ENCODE measurements at regions not wholly inside any gene's neighbourhood (a gene's known extent, or its start where the extent isn't known, plus 50 kb on each side); places are given as distances from the start of the nearest gene placed in this dataset.

DNA sequence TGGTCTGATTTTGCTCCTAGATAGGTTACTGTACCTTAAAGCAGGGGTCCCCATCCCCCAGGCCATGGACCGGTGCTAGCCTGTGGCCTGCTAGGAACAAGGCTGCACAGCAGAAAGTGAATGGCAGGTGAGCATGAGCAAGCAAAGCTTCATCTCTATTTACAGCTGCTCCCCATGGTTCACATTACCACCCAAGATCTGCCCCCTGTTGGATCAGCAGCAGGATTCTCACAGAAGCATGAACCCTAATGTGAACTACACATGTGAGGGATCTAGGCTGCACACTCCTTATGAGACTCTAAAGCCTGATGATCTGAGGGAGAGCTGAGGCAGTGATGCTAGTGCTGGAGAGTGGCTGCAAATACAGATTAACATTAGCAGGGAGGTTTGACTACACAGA is 78.1 kb downstream of the DRD1 start:
- no peaks in the 10 kb centered on the region for H3K9me3 ChIP-seq (ENCODE audit: low read length)
- no peaks in the 10 kb centered on the region for H3K36me3 ChIP-seq (ENCODE audit: insufficient read depth, low read length)
- no peaks in the 10 kb centered on the region for H3K4me1 ChIP-seq (ENCODE audit: insufficient read depth, low read length)

GRCh38 chr5:175363300-175363699 is 80.7 kb downstream of the DRD1 start:
- Histone ChIP-seq H3K36me3 (ENCODE audit: insufficient read depth, low read length) (no peaks in the 10 kb centered on the region), H3K27me3 (ENCODE audit: insufficient read depth, low read length) (no peaks in the 10 kb centered on the region), H3K4me3 (ENCODE audit: low read length) (no peak overlapping the region), H2AFZ (ENCODE audit: low read depth, low read length) (no peak overlapping the region), H3K9me3 (ENCODE audit: low read length) (no peaks in the 10 kb centered on the region), H3K4me1 (ENCODE audit: insufficient read depth, low read length) (no peaks in the 10 kb centered on the region)

More for the DNA sequence above, 78.1 kb downstream of the DRD1 start:
- Histone ChIP-seq H2AFZ (ENCODE audit: low read depth, low read length) (no peak overlapping the region), H3K4me3 (ENCODE audit: low read length) (no peak overlapping the region), H3K27me3 (ENCODE audit: insufficient read depth, low read length) (no peaks in the 10 kb centered on the region)

- no peaks in the 10 kb centered on the region for H3K9me3 ChIP-seq (ENCODE audit: low read length)
- no peaks in the 10 kb centered on the region for H3K4me1 ChIP-seq (ENCODE audit: insufficient read depth, low read length)
- no peak overlapping the region for H3K4me3 ChIP-seq (ENCODE audit: low read length)
- H3K27me3 ChIP-seq (ENCODE audit: insufficient read depth, low read length), result no peaks in the 10 kb centered on the region
- H2AFZ ChIP-seq (ENCODE audit: low read depth, low read length), result no peak overlapping the region
- H3K36me3 ChIP-seq (ENCODE audit: insufficient read depth, low read length), result no peaks in the 10 kb centered on the region
Observed at GRCh38 chr5:175357995-175358394, 86.0 kb downstream of the DRD1 start.

GRCh38 chr5:175356428-175356827 is 87.6 kb downstream of the DRD1 start:
- H3K4me3 ChIP-seq (ENCODE audit: low read length), result no peak overlapping the region
- no peaks in the 10 kb centered on the region for H3K27me3 ChIP-seq (ENCODE audit: insufficient read depth, low read length)
- H2AFZ ChIP-seq (ENCODE audit: low read depth, low read length), result no peak overlapping the region
- no peaks in the 10 kb centered on the region for H3K9me3 ChIP-seq (ENCODE audit: low read length)
- no peaks in the 10 kb centered on the region for H3K4me1 ChIP-seq (ENCODE audit: insufficient read depth, low read length)
- H3K36me3 ChIP-seq (ENCODE audit: insufficient read depth, low read length), result no peaks in the 10 kb centered on the region

- no peaks in the 10 kb centered on the region for H3K4me1 ChIP-seq (ENCODE audit: insufficient read depth, low read length)
- H3K27me3 ChIP-seq (ENCODE audit: insufficient read depth, low read length), result no peaks in the 10 kb centered on the region
- H2AFZ ChIP-seq (ENCODE audit: low read depth, low read length), result no peak overlapping the region
- no peaks in the 10 kb centered on the region for H3K9me3 ChIP-seq (ENCODE audit: low read length)
- no peak overlapping the region for H3K4me3 ChIP-seq (ENCODE audit: low read length)
- no peaks in the 10 kb centered on the region for H3K36me3 ChIP-seq (ENCODE audit: insufficient read depth, low read length)
Observed at GRCh38 chr5:175354964-175355363, 89.0 kb downstream of the DRD1 start.

- no peaks in the 10 kb centered on the region for H3K36me3 ChIP-seq (ENCODE audit: insufficient read depth, low read length)
- H2AFZ ChIP-seq (ENCODE audit: low read depth, low read length), result no peak overlapping the region
- H3K4me3 ChIP-seq (ENCODE audit: low read length), result no peak overlapping the region
- no peaks in the 10 kb centered on the region for H3K4me1 ChIP-seq (ENCODE audit: insufficient read depth, low read length)
- no peaks in the 10 kb centered on the region for H3K9me3 ChIP-seq (ENCODE audit: low read length)
- H3K27me3 ChIP-seq (ENCODE audit: insufficient read depth, low read length), result no peaks in the 10 kb centered on the region
Observed at GRCh38 chr5:175353926-175354325, 90.1 kb downstream of the DRD1 start.

- H3K9me3 ChIP-seq (ENCODE audit: low read length), result no peaks in the 10 kb centered on the region
- no peaks in the 10 kb centered on the region for H3K27me3 ChIP-seq (ENCODE audit: insufficient read depth, low read length)
- H2AFZ ChIP-seq (ENCODE audit: low read depth, low read length), result no peak overlapping the region
- no peaks in the 10 kb centered on the region for H3K4me1 ChIP-seq (ENCODE audit: insufficient read depth, low read length)
- no peak overlapping the region for H3K4me3 ChIP-seq (ENCODE audit: low read length)
- H3K36me3 ChIP-seq (ENCODE audit: insufficient read depth, low read length), result no peaks in the 10 kb centered on the region
Observed at GRCh38 chr5:175351897-175352590, 91.9 kb downstream of the DRD1 start.

DNA sequence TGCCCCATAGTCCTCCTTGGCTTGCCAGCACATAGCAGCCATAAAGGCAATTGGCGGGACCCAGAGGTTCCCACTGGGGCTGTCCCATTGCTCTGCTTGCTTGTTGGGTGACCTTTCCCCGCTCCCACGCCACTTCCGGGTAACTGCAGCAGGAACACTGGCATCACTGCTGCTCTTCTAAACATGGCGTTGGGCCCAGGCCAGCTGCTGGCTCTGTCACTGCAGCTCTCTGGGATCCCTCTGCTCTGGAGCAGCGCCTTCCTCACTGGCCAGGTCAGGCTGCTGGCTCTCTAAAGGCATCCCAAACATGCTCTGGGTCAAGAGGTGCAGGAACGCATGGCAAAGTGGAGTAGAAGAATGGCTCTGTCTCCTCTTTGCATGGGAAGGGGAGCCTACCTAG is 92.9 kb downstream of the DRD1 start:
- no peaks in the 10 kb centered on the region for H3K36me3 ChIP-seq (ENCODE audit: insufficient read depth, low read length)
- H3K4me3 ChIP-seq (ENCODE audit: low read length), result no peak overlapping the region
- no peaks in the 10 kb centered on the region for H3K4me1 ChIP-seq (ENCODE audit: insufficient read depth, low read length)
- no peak overlapping the region for H2AFZ ChIP-seq (ENCODE audit: low read depth, low read length)
- no peaks in the 10 kb centered on the region for H3K27me3 ChIP-seq (ENCODE audit: insufficient read depth, low read length)
- no peaks in the 10 kb centered on the region for H3K9me3 ChIP-seq (ENCODE audit: low read length)

- Histone ChIP-seq H3K9me3 (ENCODE audit: low read length) (no peaks in the 10 kb centered on the region), H3K27me3 (ENCODE audit: insufficient read depth, low read length) (no peaks in the 10 kb centered on the region), H2AFZ (ENCODE audit: low read depth, low read length) (no peak overlapping the region), H3K4me3 (ENCODE audit: low read length) (no peak overlapping the region), H3K4me1 (ENCODE audit: insufficient read depth, low read length) (no peaks in the 10 kb centered on the region), H3K36me3 (ENCODE audit: insufficient read depth, low read length) (no peaks in the 10 kb centered on the region)
Observed at GRCh38 chr5:175347931-175348330, 96.1 kb downstream of the DRD1 start.

DNA sequence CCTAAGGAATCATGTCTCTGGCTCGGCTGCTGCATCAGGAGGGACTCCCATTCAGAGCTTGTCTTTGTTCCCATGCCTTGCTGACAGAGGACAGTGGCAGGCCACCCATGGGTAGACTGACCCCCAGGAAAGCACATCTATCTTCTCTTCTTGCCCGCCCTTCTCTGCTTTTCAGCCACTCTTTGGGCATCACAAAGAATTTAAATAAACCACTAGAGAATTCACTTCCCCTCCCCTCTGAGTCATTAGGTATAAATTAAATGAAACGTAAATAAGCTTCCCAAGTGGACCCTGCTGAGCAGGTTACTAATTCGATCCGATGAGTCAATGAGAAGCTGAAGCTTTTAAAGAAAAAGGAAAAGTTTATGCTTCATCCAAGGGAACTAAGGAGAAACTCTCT is 97.0 kb downstream of the DRD1 start:
- Histone ChIP-seq H3K4me3 (ENCODE audit: low read length) (no peak overlapping the region), H3K4me1 (ENCODE audit: insufficient read depth, low read length) (no peaks in the 10 kb centered on the region), H3K27me3 (ENCODE audit: insufficient read depth, low read length) (no peaks in the 10 kb centered on the region), H2AFZ (ENCODE audit: low read depth, low read length) (no peak overlapping the region), H3K9me3 (ENCODE audit: low read length) (no peaks in the 10 kb centered on the region), H3K36me3 (ENCODE audit: insufficient read depth, low read length) (no peaks in the 10 kb centered on the region)

GRCh38 chr5:175344331-175345195 is 99.4 kb downstream of the DRD1 start:
- Histone ChIP-seq H3K4me1 (ENCODE audit: insufficient read depth, low read length) (no peaks in the 10 kb centered on the region), H3K36me3 (ENCODE audit: insufficient read depth, low read length) (no peaks in the 10 kb centered on the region), H3K9me3 (ENCODE audit: low read length) (no peaks in the 10 kb centered on the region), H2AFZ (ENCODE audit: low read depth, low read length) (no peak overlapping the region), H3K27me3 (ENCODE audit: insufficient read depth, low read length) (no peaks in the 10 kb centered on the region), H3K4me3 (ENCODE audit: low read length) (no peak overlapping the region)

- Histone ChIP-seq H3K27me3 (ENCODE audit: insufficient read depth, low read length) (no peaks in the 10 kb centered on the region), H3K4me3 (ENCODE audit: low read length) (no peak overlapping the region), H3K36me3 (ENCODE audit: insufficient read depth, low read length) (no peaks in the 10 kb centered on the region), H3K9me3 (ENCODE audit: low read length) (no peaks in the 10 kb centered on the region), H3K4me1 (ENCODE audit: insufficient read depth, low read length) (no peaks in the 10 kb centered on the region), H2AFZ (ENCODE audit: low read depth, low read length) (no peak overlapping the region)
Observed at GRCh38 chr5:175343308-175343707, 100.7 kb downstream of the DRD1 start.

- H3K36me3 ChIP-seq (ENCODE audit: insufficient read depth, low read length), result no peaks in the 10 kb centered on the region
- H3K4me3 ChIP-seq (ENCODE audit: low read length), result no peak overlapping the region
- H3K4me1 ChIP-seq (ENCODE audit: insufficient read depth, low read length), result no peaks in the 10 kb centered on the region
- no peak overlapping the region for H2AFZ ChIP-seq (ENCODE audit: low read depth, low read length)
- no peaks in the 10 kb centered on the region for H3K27me3 ChIP-seq (ENCODE audit: insufficient read depth, low read length)
- no peaks in the 10 kb centered on the region for H3K9me3 ChIP-seq (ENCODE audit: low read length)
Observed at GRCh38 chr5:175340180-175340579, 103.8 kb downstream of the DRD1 start.
